HCT116 (cell line): ENCODE measurements at regions not wholly inside any gene's neighbourhood (a gene's known extent, or its start where the extent isn't known, plus 50 kb on each side); places are given as distances from the start of the nearest gene placed in this dataset.

Experiments used
- ATAC-seq: fragments of 200-7000 bp; cut with Tn5 transposase; 2 replicates; pipeline ENCODE4 v1.9.1; 2020; ENCODE audit warnings: mild to moderate bottlenecking, moderate library complexity
- BruUV-seq: library from RNA; stranded (reverse); fragments of 400-500 nt; replicated peaks from 2 replicates; lab custom pipeline; 2021; lab: Mats Ljungman, UMichigan
- CTCF ChIA-PET: fragments of 300-600 bp; sonication (Branson Sonifier 250); formaldehyde crosslinking; loops from one replicate; lab custom pipeline; 2021; ENCODE audit warnings: antibody characterized with exemption; lab: Charles Lee
- POLR2A ChIA-PET: fragments of 300-600, 350-600 bp; sonication (Branson Sonifier 250); formaldehyde crosslinking; loops from one replicate; lab custom pipeline; 2021; ENCODE audit warnings: antibody characterized with exemption; lab: Charles Lee
- RAD21 ChIA-PET, 2 experiments: fragments of 300-600 bp; sonication (Branson Sonifier 250); formaldehyde crosslinking; loops; one replicate each; lab custom pipeline; 2023; ENCODE audit warnings: low total read pairs in 2 of 2; ENCODE audit not compliant: uncharacterized antibody in 2 of 2, unreplicated experiment in 2 of 2, low non-redundant PET in 1 of 2; lab: Charles Lee
- DNase-seq: peaks from one replicate; pipeline ENCODE4 v3.0.0-alpha.2; 2010; ENCODE audit warnings: low read depth, low spot score
- H2AFZ ChIP-seq: fragments of 200-600 bp; shearing (Covaris generic), sonication (generic); 2 replicates; pipeline ENCODE4 v1.6.1; 2017; ENCODE audit warnings: low read depth, mixed run types, mixed read lengths, antibody characterized with exemption, low read length; ENCODE audit not compliant: poor library complexity, severe bottlenecking
- H3K27ac ChIP-seq: 2 replicates; pipeline ENCODE4 v1.5.1; 2012; ENCODE audit warnings: low read depth, low read length
- H3K27me3 ChIP-seq: fragments of 200-600 bp; sonication (generic); 2 replicates; pipeline ENCODE4 v1.6.1; 2016; ENCODE audit warnings: mixed run types, low read length, mixed read lengths; ENCODE audit not compliant: insufficient read depth
- H3K36me3 ChIP-seq, 2 experiments: fragments of 200-500 bp in 1 of 2; fragments of 200-600 bp in 1 of 2; sonication (Bioruptor generic) in 1 of 2; sonication (generic) in 1 of 2; 2 replicates each; pipeline versions ENCODE4 v1.5.1 to v1.6.1; 2014 to 2016; ENCODE audit warnings: low read length in 2 of 2, inconsistent platforms in 1 of 2, mixed read lengths in 1 of 2, mixed run types in 1 of 2; ENCODE audit not compliant: insufficient read depth in 2 of 2, control insufficient read depth in 1 of 2
- H3K4me1 ChIP-seq, 2 experiments: fragments of 200-600 bp in 1 of 2; sonication (generic) in 1 of 2; 2 replicates each; pipeline versions ENCODE4 v1.5.1 to v1.6.1; 2012 to 2017; ENCODE audit warnings: low read length in 2 of 2, inconsistent platforms in 1 of 2, mild to moderate bottlenecking in 1 of 2, mixed read lengths in 1 of 2, mixed run types in 1 of 2, moderate library complexity in 1 of 2; ENCODE audit not compliant: insufficient read depth in 2 of 2, control insufficient read depth in 1 of 2
- H3K4me2 ChIP-seq: fragments of 200-600 bp; sonication (generic); 2 replicates; pipeline ENCODE4 v1.6.1; 2017; ENCODE audit warnings: mixed run types, low read length, mixed read lengths
- H3K4me3 ChIP-seq, 2 experiments: fragments of 200-600 bp in 1 of 2; sonication (generic) in 1 of 2; replicated peaks in 1 of 2; 2 replicates each; pipeline ENCODE4 v1.5.1; 2011 to 2016; ENCODE audit warnings: low read length in 2 of 2, control low read depth in 1 of 2, low read depth in 1 of 2, mild to moderate bottlenecking in 1 of 2, mixed read lengths in 1 of 2, mixed run types in 1 of 2
- H3K79me2 ChIP-seq: fragments of 200-600 bp; sonication (generic); 2 replicates; pipeline ENCODE4 v1.6.1; 2017; ENCODE audit warnings: mild to moderate bottlenecking, mixed run types, low read length, moderate library complexity, mixed read lengths; ENCODE audit not compliant: insufficient read depth
- H3K9ac ChIP-seq: fragments of 200-600 bp; sonication (generic); 2 replicates; pipeline ENCODE4 v1.6.1; 2016; ENCODE audit warnings: low read length, mixed read lengths
- H3K9me2 ChIP-seq: fragments of 200-600 bp; sonication (generic), shearing (Covaris generic); 2 replicates; pipeline ENCODE4 v1.6.1; 2017; ENCODE audit warnings: mixed run types, mild to moderate bottlenecking, moderate library complexity; ENCODE audit not compliant: insufficient read depth
- H3K9me3 ChIP-seq, 2 experiments: fragments of 200-500 bp in 1 of 2; fragments of 200-600 bp in 1 of 2; sonication (Bioruptor generic) in 1 of 2; sonication (generic) in 1 of 2; 2 replicates each; pipeline ENCODE4 v1.6.1; 2014 to 2017; ENCODE audit warnings: low read length in 2 of 2, mixed read lengths in 2 of 2, inconsistent platforms in 1 of 2, low read depth in 1 of 2, mild to moderate bottlenecking in 1 of 2, mixed run types in 1 of 2, moderate library complexity in 1 of 2; ENCODE audit not compliant: control insufficient read depth in 1 of 2, insufficient read depth in 1 of 2
- H4K20me1 ChIP-seq: fragments of 200-600 bp; sonication (generic), shearing (Covaris generic); 2 replicates; pipeline ENCODE4 v1.6.1; 2017; ENCODE audit warnings: mixed run types, mild to moderate bottlenecking, moderate library complexity; ENCODE audit not compliant: insufficient read depth
- CBX3 ChIP-seq: IDR thresholded peaks from 2 replicates; pipeline ENCODE4 v1.6.1; 2012; ENCODE audit warnings: low read depth
- ELF1 ChIP-seq: IDR thresholded peaks from 2 replicates; pipeline ENCODE4 v1.6.1; 2012; ENCODE audit warnings: low read depth, borderline replicate concordance
- EZH2phosphoT487 ChIP-seq: fragments of 200-600 bp; IDR thresholded peaks from 2 replicates; pipeline ENCODE4 v1.6.1; 2018; ENCODE audit warnings: antibody characterized with exemption, borderline replicate concordance
- FOSL1 ChIP-seq: IDR thresholded peaks from 2 replicates; pipeline ENCODE4 v1.6.1; 2012; ENCODE audit warnings: low read depth
- JUND ChIP-seq: IDR thresholded peaks from 2 replicates; pipeline ENCODE4 v1.6.1; 2012
- MAX ChIP-seq: IDR thresholded peaks from 2 replicates; pipeline ENCODE4 v1.6.1; 2012
- POLR2AphosphoS5 ChIP-seq: IDR thresholded peaks from 2 replicates; pipeline ENCODE4 v1.6.1; 2011; ENCODE audit warnings: mild to moderate bottlenecking, low read depth, low read length, moderate library complexity
- SIN3A ChIP-seq: IDR thresholded peaks from 2 replicates; pipeline ENCODE4 v1.6.1; 2012; ENCODE audit warnings: low read depth
- SP1 ChIP-seq: IDR thresholded peaks from 2 replicates; pipeline ENCODE4 v1.6.1; 2012; ENCODE audit warnings: low read depth
- ZNF274 ChIP-seq: fragments of 200-500 bp; sonication (Bioruptor generic); IDR thresholded peaks from 2 replicates; pipeline ENCODE4 v1.6.1; 2014; ENCODE audit warnings: mild to moderate bottlenecking, low read depth, low read length, inconsistent platforms
- intact Hi-C: fragments of 100-400 bp; cut with micrococcal nuclease; formaldehyde crosslinking; loops from 2 replicates; pipeline ENCODE4 v1.10.0; 2022

GRCh38 chr2:234677758-234678538 is 181.1 kb upstream of the ARL4C start:
- H3K79me2 ChIP-seq: no peaks in the 10 kb centered on the region
- BruUV-seq: no TSS peak
- no peaks in the 10 kb centered on the region for H3K36me3 ChIP-seq
- CTCF ChIA-PET: no interaction called here
- H2AFZ ChIP-seq: no peak overlapping the region
- DNase-seq (no peak), ATAC-seq (no peak)
- H3K9ac ChIP-seq: no peak overlapping the region
- RAD21 ChIA-PET: interaction anchor here in 1 of 2 experiments (0.7 kb wide), 1 partner anchor 17 kb away, joined by 3 read pairs; no protein-coding TSS in a partner anchor
- no peak overlapping the region for H3K4me3 ChIP-seq
- H3K27ac ChIP-seq: no peak overlapping the region
- H3K27me3 ChIP-seq: no peaks in the 10 kb centered on the region
- intact Hi-C loops: no loop called here
- H3K9me2 ChIP-seq: no peaks in the 10 kb centered on the region
- no peaks in the 10 kb centered on the region for H3K9me3 ChIP-seq
- POLR2A ChIA-PET: interaction anchor here (0.6 kb wide), 1 partner anchor 17 kb away, joined by 3 read pairs; no protein-coding TSS in a partner anchor
- H4K20me1 ChIP-seq: no peaks in the 10 kb centered on the region
- peak overlapping the region; percentile 31 for H3K4me2 ChIP-seq
- TF ChIP-seq SIN3A (no peak), POLR2AphosphoS5 (no peak), CBX3 (peak; percentile 50; the same call in 1 of the 2 replicates), MAX (no peak), FOSL1 (peak; percentile 75), SP1 (0 out of 2 replicates have a peak, but pooled peaks have one; percentile 29), ELF1 (no peak), EZH2phosphoT487 (no peak), ZNF274 (no peak), JUND (peak; percentile 68)
- H3K4me1 ChIP-seq: peaks cover 41 to 83% of the 10 kb centered on the region in 2 experiments
